Neural crest cell (in vitro differentiated cells): ENCODE measurements at regions not wholly inside any gene's neighbourhood (a gene's known extent, or its start where the extent isn't known, plus 50 kb on each side); places are given as distances from the start of the nearest gene placed in this dataset.

ENCODE experiments used
- DNase-seq: peaks from one replicate; pipeline ENCODE4 v3.0.0; 2021; ENCODE audit warnings: low read depth, mixed read lengths, low spot score
- H3K27ac Mint-ChIP-seq: one replicate; pipeline ENCODE4 v1.8.0; 2021; ENCODE audit warnings: mild to moderate bottlenecking, mixed read lengths; ENCODE audit not compliant: unreplicated experiment
- H3K27me3 Mint-ChIP-seq: 2 replicates; pipeline ENCODE4 v1.8.0; 2021; ENCODE audit warnings: low read depth, mild to moderate bottlenecking, mixed read lengths
- H3K36me3 Mint-ChIP-seq: 2 replicates; pipeline ENCODE4 v1.8.0; 2021; ENCODE audit warnings: low read depth, mild to moderate bottlenecking, mixed read lengths
- H3K4me1 Mint-ChIP-seq: 2 replicates; pipeline ENCODE4 v1.8.0; 2021; ENCODE audit warnings: mixed read lengths
- H3K4me3 Mint-ChIP-seq: one replicate; pipeline ENCODE4 v1.8.0; 2021; ENCODE audit warnings: mild to moderate bottlenecking, mixed read lengths
- H3K9me3 Mint-ChIP-seq: 2 replicates; pipeline ENCODE4 v1.8.0; 2021; ENCODE audit warnings: mixed read lengths
- CTCF ChIP-seq: fragments of 200-600 bp; sonication (generic); conservative IDR thresholded peaks from 2 replicates; pipeline ENCODE4 v1.5.0; 2021; ENCODE audit warnings: antibody characterized with exemption, mild to moderate bottlenecking

- H3K27me3 Mint-ChIP-seq: no peaks in the 10 kb centered on the region
- no peaks in the 10 kb centered on the region for H3K4me1 Mint-ChIP-seq
- H3K27ac Mint-ChIP-seq: no peak overlapping the region
- DNase-seq: no peak
- H3K36me3 Mint-ChIP-seq: no peaks in the 10 kb centered on the region
- TF ChIP-seq CTCF: no peak
- H3K4me3 Mint-ChIP-seq: no peak overlapping the region
- no peaks in the 10 kb centered on the region for H3K9me3 Mint-ChIP-seq
Measured at GRCh38 chr4:114229706-114230105, 250.3 kb upstream of the ARSJ start.

- Mint-ChIP-seq H3K27ac (no peak overlapping the region), H3K9me3 (peaks cover 5% of the 10 kb centered on the region), H3K4me1 (no peaks in the 10 kb centered on the region), H3K27me3 (no peaks in the 10 kb centered on the region), H3K36me3 (no peaks in the 10 kb centered on the region), H3K4me3 (no peak overlapping the region)
- no peak for DNase-seq
- no peak for TF ChIP-seq CTCF
Measured at GRCh38 chr4:114236171-114236769, 256.8 kb upstream of the ARSJ start.

GRCh38 chr4:114237997-114238396, 258.6 kb upstream of the ARSJ start:
- TF ChIP-seq CTCF: no peak
- Mint-ChIP-seq H3K4me1 (no peaks in the 10 kb centered on the region), H3K9me3 (peaks cover 5% of the 10 kb centered on the region), H3K36me3 (no peaks in the 10 kb centered on the region), H3K27ac (no peak overlapping the region), H3K27me3 (no peaks in the 10 kb centered on the region), H3K4me3 (no peak overlapping the region)
- DNase-seq: no peak

GRCh38 chr4:114249561-114249960, 270.1 kb upstream of the ARSJ start:
- no peak overlapping the region for H3K4me3 Mint-ChIP-seq
- H3K27ac Mint-ChIP-seq: no peak overlapping the region
- peaks cover 3% of the 10 kb centered on the region for H3K9me3 Mint-ChIP-seq
- H3K27me3 Mint-ChIP-seq: no peaks in the 10 kb centered on the region
- no peak for TF ChIP-seq CTCF
- no peaks in the 10 kb centered on the region for H3K4me1 Mint-ChIP-seq
- DNase-seq: no peak
- H3K36me3 Mint-ChIP-seq: no peaks in the 10 kb centered on the region

GRCh38 chr4:114249976-114250375, 270.5 kb upstream of the ARSJ start:
- Mint-ChIP-seq H3K27me3 (no peaks in the 10 kb centered on the region), H3K36me3 (no peaks in the 10 kb centered on the region), H3K4me3 (no peak overlapping the region), H3K9me3 (peaks cover 3% of the 10 kb centered on the region), H3K27ac (no peak overlapping the region), H3K4me1 (no peaks in the 10 kb centered on the region)
- no peak for DNase-seq
- no peak for TF ChIP-seq CTCF
